GM21526 (cell line): ENCODE measurements at regions not wholly inside any gene's neighbourhood (a gene's known extent, or its start where the extent isn't known, plus 50 kb on each side); places are given as distances from the start of the nearest gene placed in this dataset.
"Not testable (repeated sequence)": the region's sequence is repeated elsewhere in the genome, so short reads cannot be mapped to it uniquely, and the experiment has no call there.

Source experiments
- ATAC-seq: cut with Tn5 transposase; IDR thresholded peaks from one replicate; pipeline ENCODE4 v1.9.1; 2021; ENCODE audit warnings: moderate library complexity; ENCODE audit not compliant: unreplicated experiment, low FRiP score

- no peak for ATAC-seq
Measured at GRCh38 chr4:133600008-133600407, 450.9 kb downstream of the PCDH10 start.

GRCh38 chr4:133598779-133599178 lies 449.7 kb downstream of the PCDH10 start:
- ATAC-seq, result no peak

GRCh38 chr4:133597251-133597650 lies 448.2 kb downstream of the PCDH10 start:
- ATAC-seq, result no peak

GRCh38 chr4:133596459-133596858 lies 447.4 kb downstream of the PCDH10 start:
- ATAC-seq, result no peak

GRCh38 chr4:133594390-133595207 lies 445.5 kb downstream of the PCDH10 start:
- no peak for ATAC-seq

- no peak for ATAC-seq
Measured at GRCh38 chr4:133593764-133594163, 444.7 kb downstream of the PCDH10 start.

- no peak for ATAC-seq
Measured at GRCh38 chr4:133592591-133592990, 443.5 kb downstream of the PCDH10 start.

GRCh38 chr4:133592106-133592505 lies 443.0 kb downstream of the PCDH10 start:
- no peak for ATAC-seq

- ATAC-seq, result no peak
Measured at GRCh38 chr4:133588306-133588705, 439.2 kb downstream of the PCDH10 start.

- ATAC-seq, result no peak
Measured at GRCh38 chr4:133585323-133585722, 436.2 kb downstream of the PCDH10 start.

- ATAC-seq, result no peak
Measured at GRCh38 chr4:133584714-133585113, 435.6 kb downstream of the PCDH10 start.

- ATAC-seq, result no peak
Measured at GRCh38 chr4:133581996-133582619, 433.0 kb downstream of the PCDH10 start.

- no peak for ATAC-seq
Measured at GRCh38 chr4:133574248-133574647, 425.2 kb downstream of the PCDH10 start.

- no peak for ATAC-seq
Measured at GRCh38 chr4:133565379-133565778, 416.3 kb downstream of the PCDH10 start.

- no peak for ATAC-seq
Measured at GRCh38 chr4:133559987-133560386, 410.9 kb downstream of the PCDH10 start.

GRCh38 chr4:133555671-133556070 lies 406.6 kb downstream of the PCDH10 start:
- ATAC-seq, result no peak

- ATAC-seq, result no peak
Measured at GRCh38 chr4:133550436-133550835, 401.3 kb downstream of the PCDH10 start.

- no peak for ATAC-seq
Measured at GRCh38 chr4:133544097-133544496, 395.0 kb downstream of the PCDH10 start.

GRCh38 chr4:133537780-133538281 lies 388.7 kb downstream of the PCDH10 start:
- ATAC-seq, result no peak

- not testable (repeated sequence) for ATAC-seq
Measured at GRCh38 chr4:133534224-133534623, 385.1 kb downstream of the PCDH10 start.

GRCh38 chr4:133524369-133524768 lies 375.3 kb downstream of the PCDH10 start:
- no peak for ATAC-seq

GRCh38 chr4:133513901-133514300 lies 364.8 kb downstream of the PCDH10 start:
- ATAC-seq, result no peak
